ENCODE measurements at regions not wholly inside any gene's neighbourhood (a gene's known extent, or its start where the extent isn't known, plus 50 kb on each side); places are given as distances from the start of the nearest gene placed in this dataset.

DNA sequence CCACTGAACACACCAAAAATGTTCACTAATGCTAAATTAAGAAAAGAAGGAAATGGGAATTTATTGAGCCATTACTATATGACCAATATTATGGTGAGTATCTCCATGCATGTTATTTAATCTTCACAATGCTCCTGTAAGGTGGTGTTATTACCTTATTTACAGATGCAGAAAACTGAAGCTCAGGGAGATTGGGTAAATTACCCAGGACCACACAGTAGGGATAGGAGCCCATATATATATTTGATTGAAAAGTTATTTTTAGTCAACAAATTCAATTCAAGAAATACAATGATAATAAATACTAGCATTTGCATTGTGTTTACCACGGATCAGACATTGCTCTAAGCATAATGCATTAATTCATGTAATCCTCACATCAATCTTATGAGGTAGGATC, 202.2 kb upstream of the FBXO11 start:
- CTCF ChIA-PET (ENCODE audit: low intra/inter-chr PET ratio): no interaction called here
- H3K4me2 ChIP-seq (ENCODE audit: insufficient read depth, low read length): no peak overlapping the region

More for the DNA sequence above, 202.2 kb upstream of the FBXO11 start:
- Histone ChIP-seq H3K4me3 (no peak overlapping the region), H3K27me3 (ENCODE audit: control insufficient read depth in 2 of 2, insufficient read depth in 2 of 2, low read length in 2 of 2) (no peaks in the 10 kb centered on the region), H3K9me3 (replicated peaks; ENCODE audit: control insufficient read depth, insufficient read depth, low read depth, low read length) (no peaks in the 10 kb centered on the region), H3K27ac (ENCODE audit: extremely low read depth, low read depth, low read length) (no peak overlapping the region), H4K20me1 (replicated peaks; ENCODE audit: control insufficient read depth, insufficient read depth, low read length) (no peaks in the 10 kb centered on the region), H2AFZ (ENCODE audit: low read depth, low read length) (no peak overlapping the region), H3K36me3 (ENCODE audit: control insufficient read depth, insufficient read depth, low read length) (no peaks in the 10 kb centered on the region), H3K4me1 (replicated peaks in 1 of 2; ENCODE audit: control insufficient read depth in 2 of 2, insufficient read depth in 2 of 2, low read length in 2 of 2) (peaks cover 23 to 26% of the 10 kb centered on the region in 2 experiments; a peak in 4 of 5 replicates), H3K79me2 (ENCODE audit: control insufficient read depth, insufficient read depth, low read length) (no peaks in the 10 kb centered on the region), H3K9me1 (ENCODE audit: control insufficient read depth, insufficient read depth, low read length) (no peaks in the 10 kb centered on the region), H3K9ac (ENCODE audit: insufficient read depth in 1 of 2, low read depth in 2 of 2, low read length in 2 of 2) (no peak overlapping the region)
- ATAC-seq: no peak
- in situ Hi-C loops (cut with MboI) (no loop called here), intact Hi-C loops (cut with micrococcal nuclease) (loop anchor here (5.0 to 10.0 kb wide), 3 partner anchors 101 to 774 kb away; no protein-coding TSS in a partner anchor)
- no TSS peak for BruUV-seq (replicated peaks)
- TF ChIP-seq, protein P1, sequence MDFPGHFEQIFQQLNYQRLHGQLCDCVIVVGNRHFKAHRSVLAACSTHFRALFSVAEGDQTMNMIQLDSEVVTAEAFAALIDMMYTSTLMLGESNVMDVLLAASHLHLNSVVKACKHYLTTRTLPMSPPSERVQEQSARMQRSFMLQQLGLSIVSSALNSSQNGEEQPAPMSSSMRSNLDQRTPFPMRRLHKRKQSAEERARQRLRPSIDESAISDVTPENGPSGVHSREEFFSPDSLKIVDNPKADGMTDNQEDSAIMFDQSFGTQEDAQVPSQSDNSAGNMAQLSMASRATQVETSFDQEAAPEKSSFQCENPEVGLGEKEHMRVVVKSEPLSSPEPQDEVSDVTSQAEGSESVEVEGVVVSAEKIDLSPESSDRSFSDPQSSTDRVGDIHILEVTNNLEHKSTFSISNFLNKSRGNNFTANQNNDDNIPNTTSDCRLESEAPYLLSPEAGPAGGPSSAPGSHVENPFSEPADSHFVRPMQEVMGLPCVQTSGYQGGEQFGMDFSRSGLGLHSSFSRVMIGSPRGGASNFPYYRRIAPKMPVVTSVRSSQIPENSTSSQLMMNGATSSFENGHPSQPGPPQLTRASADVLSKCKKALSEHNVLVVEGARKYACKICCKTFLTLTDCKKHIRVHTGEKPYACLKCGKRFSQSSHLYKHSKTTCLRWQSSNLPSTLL (IDR thresholded peaks at IDR 0.05): no peak
- TF ChIP-seq, protein P2, sequence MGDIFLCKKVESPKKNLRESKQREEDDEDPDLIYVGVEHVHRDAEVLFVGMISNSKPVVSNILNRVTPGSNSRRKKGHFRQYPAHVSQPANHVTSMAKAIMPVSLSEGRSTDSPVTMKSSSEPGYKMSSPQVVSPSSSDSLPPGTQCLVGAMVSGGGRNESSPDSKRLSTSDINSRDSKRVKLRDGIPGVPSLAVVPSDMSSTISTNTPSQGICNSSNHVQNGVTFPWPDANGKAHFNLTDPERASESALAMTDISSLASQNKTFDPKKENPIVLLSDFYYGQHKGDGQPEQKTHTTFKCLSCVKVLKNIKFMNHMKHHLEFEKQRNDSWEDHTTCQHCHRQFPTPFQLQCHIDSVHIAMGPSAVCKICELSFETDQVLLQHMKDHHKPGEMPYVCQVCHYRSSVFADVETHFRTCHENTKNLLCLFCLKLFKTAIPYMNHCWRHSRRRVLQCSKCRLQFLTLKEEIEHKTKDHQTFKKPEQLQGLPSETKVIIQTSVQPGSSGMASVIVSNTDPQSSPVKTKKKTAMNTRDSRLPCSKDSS (IDR thresholded peaks at IDR 0.05; ENCODE audit: low read depth, partially characterized antibody): no peak
- TF ChIP-seq, protein P3, sequence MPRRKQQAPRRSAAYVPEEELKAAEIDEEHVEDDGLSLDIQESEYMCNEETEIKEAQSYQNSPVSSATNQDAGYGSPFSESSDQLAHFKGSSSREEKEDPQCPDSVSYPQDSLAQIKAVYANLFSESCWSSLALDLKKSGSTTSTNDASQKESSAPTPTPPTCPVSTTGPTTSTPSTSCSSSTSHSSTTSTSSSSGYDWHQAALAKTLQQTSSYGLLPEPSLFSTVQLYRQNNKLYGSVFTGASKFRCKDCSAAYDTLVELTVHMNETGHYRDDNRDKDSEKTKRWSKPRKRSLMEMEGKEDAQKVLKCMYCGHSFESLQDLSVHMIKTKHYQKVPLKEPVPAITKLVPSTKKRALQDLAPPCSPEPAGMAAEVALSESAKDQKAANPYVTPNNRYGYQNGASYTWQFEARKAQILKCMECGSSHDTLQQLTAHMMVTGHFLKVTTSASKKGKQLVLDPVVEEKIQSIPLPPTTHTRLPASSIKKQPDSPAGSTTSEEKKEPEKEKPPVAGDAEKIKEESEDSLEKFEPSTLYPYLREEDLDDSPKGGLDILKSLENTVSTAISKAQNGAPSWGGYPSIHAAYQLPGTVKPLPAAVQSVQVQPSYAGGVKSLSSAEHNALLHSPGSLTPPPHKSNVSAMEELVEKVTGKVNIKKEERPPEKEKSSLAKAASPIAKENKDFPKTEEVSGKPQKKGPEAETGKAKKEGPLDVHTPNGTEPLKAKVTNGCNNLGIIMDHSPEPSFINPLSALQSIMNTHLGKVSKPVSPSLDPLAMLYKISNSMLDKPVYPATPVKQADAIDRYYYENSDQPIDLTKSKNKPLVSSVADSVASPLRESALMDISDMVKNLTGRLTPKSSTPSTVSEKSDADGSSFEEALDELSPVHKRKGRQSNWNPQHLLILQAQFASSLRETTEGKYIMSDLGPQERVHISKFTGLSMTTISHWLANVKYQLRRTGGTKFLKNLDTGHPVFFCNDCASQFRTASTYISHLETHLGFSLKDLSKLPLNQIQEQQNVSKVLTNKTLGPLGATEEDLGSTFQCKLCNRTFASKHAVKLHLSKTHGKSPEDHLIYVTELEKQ (CRISPR knock-in tag; IDR thresholded peaks at IDR 0.05): no peak
- TF ChIP-seq RBM25 (IDR thresholded peaks at IDR 0.05; ENCODE audit: low read depth, low read length, severe bottlenecking): no peak
- no peak for TF ChIP-seq DNMT1 (IDR thresholded peaks at IDR 0.05)
- WGBS (ENCODE audit: insufficient coverage, low coverage, missing lambda C conversion rate): 11% methylated on average over 1 of the region's 1 CpG
- DNase-seq (ENCODE audit: extremely low read depth in 1 of 4, low spot score in 3 of 4): no peak
- POLR2A ChIA-PET: no interaction called here
- no peak for FAIRE-seq

Measured in K562 (cell line).